ENCODE measurements at regions not wholly inside any gene's neighbourhood (a gene's known extent, or its start where the extent isn't known, plus 50 kb on each side); places are given as distances from the start of the nearest gene placed in this dataset.

GRCh38 chr15:26126070-26126469 lies 262.9 kb upstream of the ATP10A start:
- no CpG with 5 or more reads among the region's 6 CpGs for WGBS (ENCODE audit: extremely low coverage, insufficient coverage, insufficient read length)
- H2AK5ac ChIP-seq (ENCODE audit: low read length): no peak overlapping the region

GRCh38 chr15:26125664-26126063 lies 262.5 kb upstream of the ATP10A start:
- Histone ChIP-seq H2BK5ac (ENCODE audit: low read depth, low read length, poor library complexity) (no peak overlapping the region), H3K18ac (ENCODE audit: low read length) (no peak overlapping the region), H2BK120ac (ENCODE audit: insufficient read depth, low read length, poor library complexity) (no peak overlapping the region), H2AK5ac (ENCODE audit: low read length) (no peak overlapping the region), H3K4me2 (ENCODE audit: low read length) (no peak overlapping the region), H4K12ac (ENCODE audit: low read depth, low read length) (no peak overlapping the region), H2BK12ac (ENCODE audit: low read length) (no peak overlapping the region), H3K23ac (ENCODE audit: low read length) (no peak overlapping the region), H3K27ac (ENCODE audit: low read depth, low read length) (no peak overlapping the region), H2AFZ (ENCODE audit: insufficient read depth, low read length, poor library complexity) (no peak overlapping the region), H3K4ac (ENCODE audit: low read depth, low read length) (no peak overlapping the region), H3K4me3 (ENCODE audit: low read depth, low read length) (no peak overlapping the region), H3K36me3 (ENCODE audit: control insufficient read depth in 1 of 2, insufficient read depth in 2 of 2, low read length in 2 of 2) (no peaks in the 10 kb centered on the region), H3K9ac (ENCODE audit: low read length) (no peak overlapping the region), H3K27me3 (ENCODE audit: insufficient read depth, low read length) (no peaks in the 10 kb centered on the region), H3K79me2 (ENCODE audit: control insufficient read depth, insufficient read depth, low read length, poor library complexity) (no peaks in the 10 kb centered on the region), H3K4me1 (ENCODE audit: control insufficient read depth in 1 of 2, insufficient read depth in 2 of 2, low read length in 2 of 2) (no peaks in the 10 kb centered on the region), H3K79me1 (ENCODE audit: low read length) (no peaks in the 10 kb centered on the region), H3K14ac (ENCODE audit: low read length) (no peak overlapping the region), H3K9me3 (ENCODE audit: insufficient read depth, low read depth, low read length) (no peaks in the 10 kb centered on the region), H4K91ac (ENCODE audit: low read depth, low read length) (no peak overlapping the region), H4K8ac (ENCODE audit: low read depth, low read length) (no peak overlapping the region)
- no CpG with 5 or more reads among the region's 12 CpGs for WGBS (ENCODE audit: extremely low coverage, insufficient coverage, insufficient read length)
- DNase-seq: no peak

More at GRCh38 chr15:26126070-26126469, 262.9 kb upstream of the ATP10A start:
- Histone ChIP-seq H3K9ac (ENCODE audit: low read length) (no peak overlapping the region), H3K36me3 (ENCODE audit: control insufficient read depth in 1 of 2, insufficient read depth in 2 of 2, low read length in 2 of 2) (no peaks in the 10 kb centered on the region), H3K27ac (ENCODE audit: low read depth, low read length) (no peak overlapping the region), H2BK12ac (ENCODE audit: low read length) (no peak overlapping the region), H3K79me1 (ENCODE audit: low read length) (no peaks in the 10 kb centered on the region), H3K18ac (ENCODE audit: low read length) (no peak overlapping the region), H3K4ac (ENCODE audit: low read depth, low read length) (no peak overlapping the region), H4K8ac (ENCODE audit: low read depth, low read length) (no peak overlapping the region), H2BK120ac (ENCODE audit: insufficient read depth, low read length, poor library complexity) (no peak overlapping the region), H3K4me2 (ENCODE audit: low read length) (no peak overlapping the region), H3K27me3 (ENCODE audit: insufficient read depth, low read length) (no peaks in the 10 kb centered on the region), H3K79me2 (ENCODE audit: control insufficient read depth, insufficient read depth, low read length, poor library complexity) (no peaks in the 10 kb centered on the region), H2AFZ (ENCODE audit: insufficient read depth, low read length, poor library complexity) (no peak overlapping the region), H3K4me3 (ENCODE audit: low read depth, low read length) (no peak overlapping the region), H4K12ac (ENCODE audit: low read depth, low read length) (no peak overlapping the region), H3K14ac (ENCODE audit: low read length) (no peak overlapping the region), H3K23ac (ENCODE audit: low read length) (no peak overlapping the region), H3K4me1 (ENCODE audit: control insufficient read depth in 1 of 2, insufficient read depth in 2 of 2, low read length in 2 of 2) (no peaks in the 10 kb centered on the region), H3K9me3 (ENCODE audit: insufficient read depth, low read depth, low read length) (no peaks in the 10 kb centered on the region), H4K91ac (ENCODE audit: low read depth, low read length) (no peak overlapping the region), H2BK5ac (ENCODE audit: low read depth, low read length, poor library complexity) (no peak overlapping the region)
- no peak for DNase-seq

- Histone ChIP-seq H4K12ac (ENCODE audit: low read depth, low read length) (no peak overlapping the region), H2AFZ (ENCODE audit: insufficient read depth, low read length, poor library complexity) (no peak overlapping the region), H3K14ac (ENCODE audit: low read length) (no peak overlapping the region), H4K91ac (ENCODE audit: low read depth, low read length) (no peak overlapping the region), H2AK5ac (ENCODE audit: low read length) (no peak overlapping the region), H3K4me2 (ENCODE audit: low read length) (no peak overlapping the region), H3K4me3 (ENCODE audit: low read depth, low read length) (no peak overlapping the region), H3K27me3 (ENCODE audit: insufficient read depth, low read length) (no peaks in the 10 kb centered on the region), H2BK12ac (ENCODE audit: low read length) (no peak overlapping the region), H2BK5ac (ENCODE audit: low read depth, low read length, poor library complexity) (no peak overlapping the region), H3K9me3 (ENCODE audit: insufficient read depth, low read depth, low read length) (peaks cover 3% of the 10 kb centered on the region), H2BK120ac (ENCODE audit: insufficient read depth, low read length, poor library complexity) (no peak overlapping the region), H3K23ac (ENCODE audit: low read length) (no peak overlapping the region), H4K8ac (ENCODE audit: low read depth, low read length) (no peak overlapping the region), H3K18ac (ENCODE audit: low read length) (no peak overlapping the region), H3K79me1 (ENCODE audit: low read length) (no peaks in the 10 kb centered on the region), H3K9ac (ENCODE audit: low read length) (no peak overlapping the region), H3K4me1 (ENCODE audit: control insufficient read depth in 1 of 2, insufficient read depth in 2 of 2, low read length in 2 of 2) (peaks cover 0 to 3% of the 10 kb centered on the region in 2 experiments), H3K27ac (ENCODE audit: low read depth, low read length) (no peak overlapping the region), H3K4ac (ENCODE audit: low read depth, low read length) (no peak overlapping the region), H3K79me2 (ENCODE audit: control insufficient read depth, insufficient read depth, low read length, poor library complexity) (no peaks in the 10 kb centered on the region), H3K36me3 (ENCODE audit: control insufficient read depth in 1 of 2, insufficient read depth in 2 of 2, low read length in 2 of 2) (no peaks in the 10 kb centered on the region)
- WGBS (ENCODE audit: extremely low coverage, insufficient coverage, insufficient read length): no CpG with 5 or more reads among the region's 6 CpGs
- no peak for DNase-seq
Observed at GRCh38 chr15:26119322-26119721, 256.2 kb upstream of the ATP10A start.

GRCh38 chr15:26115229-26115943 lies 252.3 kb upstream of the ATP10A start:
- no peaks in the 10 kb centered on the region for H3K79me2 ChIP-seq (ENCODE audit: control insufficient read depth, insufficient read depth, low read length, poor library complexity)
- no peak overlapping the region for H3K9ac ChIP-seq (ENCODE audit: low read length)
- peak in 1 of 2 donors; percentile 7 for DNase-seq
- no peak overlapping the region for H4K12ac ChIP-seq (ENCODE audit: low read depth, low read length)
- H3K36me3 ChIP-seq (ENCODE audit: control insufficient read depth in 1 of 2, insufficient read depth in 2 of 2, low read length in 2 of 2): no peaks in the 10 kb centered on the region
- peaks cover 0 to 3% of the 10 kb centered on the region in 2 experiments for H3K4me1 ChIP-seq (ENCODE audit: control insufficient read depth in 1 of 2, insufficient read depth in 2 of 2, low read length in 2 of 2)
- H3K23ac ChIP-seq (ENCODE audit: low read length): no peak overlapping the region
- no peak overlapping the region for H4K91ac ChIP-seq (ENCODE audit: low read depth, low read length)
- no peak overlapping the region for H3K27ac ChIP-seq (ENCODE audit: low read depth, low read length)
- H4K8ac ChIP-seq (ENCODE audit: low read depth, low read length): no peak overlapping the region
- no peak overlapping the region for H3K18ac ChIP-seq (ENCODE audit: low read length)
- no peak overlapping the region for H3K4me3 ChIP-seq (ENCODE audit: low read depth, low read length)
- no peak overlapping the region for H2AK5ac ChIP-seq (ENCODE audit: low read length)
- WGBS (ENCODE audit: extremely low coverage, insufficient coverage, insufficient read length): no CpG with 5 or more reads among the region's 9 CpGs
- H3K79me1 ChIP-seq (ENCODE audit: low read length): no peaks in the 10 kb centered on the region
- H3K9me3 ChIP-seq (ENCODE audit: insufficient read depth, low read depth, low read length): peaks cover 3% of the 10 kb centered on the region
- no peak overlapping the region for H2BK120ac ChIP-seq (ENCODE audit: insufficient read depth, low read length, poor library complexity)
- H3K4me2 ChIP-seq (ENCODE audit: low read length): no peak overlapping the region
- H2AFZ ChIP-seq (ENCODE audit: insufficient read depth, low read length, poor library complexity): no peak overlapping the region
- no peak overlapping the region for H2BK12ac ChIP-seq (ENCODE audit: low read length)
- H3K14ac ChIP-seq (ENCODE audit: low read length): no peak overlapping the region
- no peak overlapping the region for H3K4ac ChIP-seq (ENCODE audit: low read depth, low read length)
- no peak overlapping the region for H2BK5ac ChIP-seq (ENCODE audit: low read depth, low read length, poor library complexity)
- H3K27me3 ChIP-seq (ENCODE audit: insufficient read depth, low read length): no peaks in the 10 kb centered on the region

Data from trophoblast cell (in vitro differentiated cells and primary cell).